Activated CD8-positive, alpha-beta memory T cell treated with anti-CD3 and anti-CD28 coated beads for 36 hours (primary cell): ENCODE measurements at regions not wholly inside any gene's neighbourhood (a gene's known extent, or its start where the extent isn't known, plus 50 kb on each side); places are given as distances from the start of the nearest gene placed in this dataset.
"Not testable (repeated sequence)": the region's sequence is repeated elsewhere in the genome, so short reads cannot be mapped to it uniquely, and the experiment has no call there.

ENCODE experiments used
- CTCF ChIA-PET: fragments of 350-600 bp; sonication (Branson Sonifier 250); formaldehyde crosslinking; loops from one replicate; lab custom pipeline; 2021; ENCODE audit warnings: antibody characterized with exemption; lab: Charles Lee
- POLR2A ChIA-PET: fragments of 350-600 bp; sonication (Branson Sonifier 250); formaldehyde crosslinking; loops from one replicate; lab custom pipeline; 2021; ENCODE audit warnings: antibody characterized with exemption; lab: Charles Lee

DNA sequence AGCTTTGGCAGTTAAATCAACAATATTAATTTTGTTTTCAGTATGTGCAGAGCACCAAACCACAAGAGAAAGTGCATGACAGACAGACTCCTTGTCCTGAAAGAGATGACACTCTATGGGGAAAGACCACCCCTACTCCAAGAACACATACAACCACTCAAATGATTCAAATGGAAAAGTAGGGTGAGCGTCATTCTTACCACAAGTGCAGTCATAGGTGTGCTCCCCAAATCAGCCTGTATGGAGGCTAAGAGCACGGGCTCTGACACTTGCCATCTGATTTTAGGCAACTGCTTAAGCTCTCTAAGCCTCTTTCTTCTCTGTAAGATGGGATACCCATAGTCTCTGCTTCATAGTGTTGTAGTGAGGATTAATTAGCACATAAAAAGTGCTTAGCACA is 56.7 kb upstream of the TERB2 start:
- POLR2A ChIA-PET, CTCF ChIA-PET: not testable (repeated sequence)

DNA sequence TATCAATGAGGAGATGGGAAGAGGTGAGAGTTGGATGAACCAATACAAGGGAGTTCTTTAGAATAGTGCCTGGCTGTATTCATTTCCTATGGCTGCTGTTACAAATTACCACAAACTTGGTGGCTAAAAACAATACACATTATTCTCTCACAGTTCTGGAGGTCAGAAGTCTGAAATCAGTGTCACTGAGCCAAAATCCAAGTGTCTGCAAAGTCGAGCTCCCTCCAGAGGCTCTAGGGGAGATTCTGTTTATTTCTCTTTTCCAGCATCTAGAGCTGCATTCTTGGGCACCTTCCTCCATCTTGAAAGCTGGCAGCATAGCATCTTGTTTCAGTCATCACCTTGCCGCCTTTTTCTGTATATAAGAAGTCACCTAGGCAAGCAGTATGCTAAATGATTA is 55.7 kb upstream of the TERB2 start:
- CTCF ChIA-PET, POLR2A ChIA-PET: not testable (repeated sequence)

DNA sequence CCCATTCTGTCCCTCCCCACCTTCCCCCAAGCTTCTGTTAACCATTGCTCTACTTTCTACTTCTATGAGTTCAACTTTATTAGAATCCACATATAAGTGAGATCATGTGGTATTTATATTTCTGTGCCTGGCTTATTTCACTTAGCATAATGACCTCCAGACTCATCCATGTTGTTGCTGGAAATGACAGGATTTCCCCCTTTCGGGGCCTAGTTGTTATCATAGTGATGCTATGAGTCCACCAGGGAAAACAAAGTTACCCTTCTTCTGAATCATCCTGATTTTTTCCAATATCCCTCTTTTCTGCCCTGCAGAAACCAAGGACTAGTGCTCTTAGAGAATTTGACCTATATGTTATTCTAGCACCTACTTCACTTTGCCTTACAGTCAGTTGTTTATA is 53.2 kb upstream of the TERB2 start:
- CTCF ChIA-PET, POLR2A ChIA-PET: not testable (repeated sequence)

DNA sequence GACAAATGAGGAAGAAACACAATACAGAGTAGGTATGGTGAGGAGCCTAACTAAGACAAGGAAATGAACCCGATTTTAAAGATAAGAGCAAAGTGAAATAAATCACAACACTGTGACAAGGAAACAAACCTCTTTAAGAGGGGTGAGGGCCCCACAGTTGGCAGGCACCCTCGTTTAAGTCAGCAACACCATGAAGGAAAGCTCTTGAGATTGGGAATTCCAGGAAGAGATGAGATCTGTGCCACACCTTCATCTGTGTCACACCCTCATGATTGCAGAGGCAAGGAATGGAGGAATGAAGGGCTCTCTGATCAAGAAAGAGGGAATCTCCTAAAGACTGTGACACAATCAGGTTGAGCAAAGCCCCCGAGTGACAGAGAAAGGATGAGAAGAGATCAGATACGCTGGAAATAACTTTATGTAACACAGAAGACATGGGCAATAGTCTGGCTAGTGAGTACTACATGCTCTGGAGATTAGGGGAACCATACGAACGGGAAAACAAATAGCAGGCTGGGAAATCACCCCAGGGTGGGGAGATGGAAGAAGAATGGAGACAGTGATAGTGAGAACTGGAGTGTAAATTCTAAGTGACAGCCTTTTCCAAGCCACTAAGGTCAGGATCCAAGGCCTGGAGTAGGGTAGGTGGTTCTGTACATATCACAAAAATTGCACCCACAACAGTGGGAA is 51.7 kb upstream of the TERB2 start:
- POLR2A ChIA-PET = not testable (repeated sequence)
- CTCF ChIA-PET = interaction anchor here (0.7 kb wide), 1 partner anchor 144 kb away, joined by 3 read pairs; no protein-coding TSS in a partner anchor
